Kidney (tissue), 13 donors: ENCODE measurements at regions not wholly inside any gene's neighbourhood (a gene's known extent, or its start where the extent isn't known, plus 50 kb on each side); places are given as distances from the start of the nearest gene placed in this dataset.

Experiments used
- DNase-seq, 5 donors: peaks; one replicate each; pipeline ENCODE4 v3.0.0-alpha.2; 2013 to 2020
- FAIRE-seq: peaks from 2 replicates; lab custom pipeline; 2012; peaks lifted over from hg19 to GRCh38; lab: Jason Lieb, UNC
- H3K27ac ChIP-seq, 2 donors: one replicate each; pipeline ENCODE4 v1.7.0; 2013; ENCODE audit warnings: low read depth in 2 of 2, low read length in 2 of 2, inconsistent platforms in 1 of 2
- H3K27me3 ChIP-seq: one replicate; pipeline ENCODE4 v1.7.1; 2013; ENCODE audit warnings: low read length, inconsistent platforms; ENCODE audit not compliant: control insufficient read depth, insufficient read depth
- H3K36me3 ChIP-seq, 3 donors: one replicate each; pipeline versions ENCODE4 v1.7.0 to v1.7.1; 2013; ENCODE audit warnings: low read length in 3 of 3, control low read depth in 1 of 3, inconsistent platforms in 1 of 3; ENCODE audit not compliant: insufficient read depth in 3 of 3, control insufficient read depth in 2 of 3
- H3K4me1 ChIP-seq, 3 donors: one replicate each; pipeline versions ENCODE4 v1.7.0 to v1.7.1; 2013; ENCODE audit warnings: low read length in 3 of 3, inconsistent platforms in 1 of 3, low read depth in 1 of 3; ENCODE audit not compliant: control insufficient read depth in 2 of 3, insufficient read depth in 2 of 3
- H3K4me3 ChIP-seq, 3 donors: one replicate each; pipeline versions ENCODE4 v1.7.0 to v1.8.1; 2013; ENCODE audit warnings: low read length in 3 of 3, control low read depth in 1 of 3, inconsistent platforms in 1 of 3
- H3K9ac ChIP-seq, 3 donors: one replicate each; pipeline versions ENCODE4 v1.7.0 to v1.7.1; 2013; ENCODE audit warnings: low read length in 3 of 3, control low read depth in 1 of 3, inconsistent platforms in 1 of 3
- H3K9me3 ChIP-seq, 3 donors: one replicate each; pipeline versions ENCODE4 v1.7.0 to v1.7.1; 2013; ENCODE audit warnings: low read length in 3 of 3, control low read depth in 1 of 3, inconsistent platforms in 1 of 3; ENCODE audit not compliant: control insufficient read depth in 2 of 3, insufficient read depth in 1 of 3
- intact Hi-C: fragments of 100-400 bp; cut with DNase I; formaldehyde crosslinking; loops from one replicate; pipeline ENCODE4 v1.11.1; 2022
- TF ChIP-seq, protein P1 (sequence below): IDR thresholded peaks from 3 replicates; pipeline ENCODE4 v1.5.1; 2012; ENCODE audit warnings: mild to moderate bottlenecking, moderate library complexity, borderline replicate concordance; ENCODE audit not compliant: insufficient read depth; ENCODE audit errors: extremely low read depth
- donor health status: control.
- donor health status: control.
- donor health status: control.
- donor health status: control.
- donor health status: control.
- donor health status: DM: yes; HTN: yes; CAD: no.
- donor health status: Normal renal cell carcinoma (clear cell type).

DNA sequence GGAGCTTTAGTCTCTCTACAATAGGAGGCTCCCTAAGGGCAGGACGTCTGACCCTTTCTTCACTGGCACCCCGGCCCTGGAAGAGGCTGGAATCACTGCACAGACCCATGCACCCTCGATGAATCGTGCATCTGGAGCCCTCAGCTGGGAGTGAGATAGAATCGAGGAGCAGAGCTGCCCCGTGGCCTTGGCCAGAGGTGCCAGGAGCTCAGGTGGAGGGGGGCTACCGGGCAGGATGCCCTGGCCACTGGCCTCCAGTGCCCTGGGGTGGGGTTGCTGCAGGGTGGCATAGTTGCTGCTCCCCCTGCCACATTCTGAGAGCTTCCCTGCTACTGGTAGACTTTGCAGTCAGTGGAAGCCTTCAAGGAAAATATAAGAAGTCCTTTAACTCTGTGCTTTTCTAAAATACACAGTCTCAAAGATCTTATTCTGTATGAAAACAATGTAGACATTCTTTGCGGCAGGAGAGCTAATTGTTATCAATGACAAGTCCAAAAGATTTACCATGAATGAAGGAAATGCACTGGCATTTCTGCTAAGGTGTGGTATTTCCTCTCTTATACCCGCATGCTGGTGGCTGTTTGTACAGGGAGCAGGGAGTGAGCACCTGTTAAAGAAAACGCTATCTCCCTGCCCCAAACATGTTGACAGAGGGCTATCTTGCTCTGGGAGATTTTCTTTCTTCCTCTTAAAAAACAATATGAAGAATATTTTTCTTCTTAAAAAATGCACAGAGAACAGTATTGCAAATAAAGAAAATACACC lies 122.8 kb downstream of the C6orf118 start:
- H3K36me3 ChIP-seq: no peaks in the 10 kb centered on the region
- no peak for FAIRE-seq
- no peaks in the 10 kb centered on the region for H3K4me1 ChIP-seq
- no peak overlapping the region for H3K9ac ChIP-seq
- no peak overlapping the region for H3K27ac ChIP-seq
- H3K27me3 ChIP-seq: no peaks in the 10 kb centered on the region
- H3K9me3 ChIP-seq: no peaks in the 10 kb centered on the region
- intact Hi-C loops: no loop called here
- no peak overlapping the region for H3K4me3 ChIP-seq
- DNase-seq: no peak
- TF ChIP-seq, protein P1, sequence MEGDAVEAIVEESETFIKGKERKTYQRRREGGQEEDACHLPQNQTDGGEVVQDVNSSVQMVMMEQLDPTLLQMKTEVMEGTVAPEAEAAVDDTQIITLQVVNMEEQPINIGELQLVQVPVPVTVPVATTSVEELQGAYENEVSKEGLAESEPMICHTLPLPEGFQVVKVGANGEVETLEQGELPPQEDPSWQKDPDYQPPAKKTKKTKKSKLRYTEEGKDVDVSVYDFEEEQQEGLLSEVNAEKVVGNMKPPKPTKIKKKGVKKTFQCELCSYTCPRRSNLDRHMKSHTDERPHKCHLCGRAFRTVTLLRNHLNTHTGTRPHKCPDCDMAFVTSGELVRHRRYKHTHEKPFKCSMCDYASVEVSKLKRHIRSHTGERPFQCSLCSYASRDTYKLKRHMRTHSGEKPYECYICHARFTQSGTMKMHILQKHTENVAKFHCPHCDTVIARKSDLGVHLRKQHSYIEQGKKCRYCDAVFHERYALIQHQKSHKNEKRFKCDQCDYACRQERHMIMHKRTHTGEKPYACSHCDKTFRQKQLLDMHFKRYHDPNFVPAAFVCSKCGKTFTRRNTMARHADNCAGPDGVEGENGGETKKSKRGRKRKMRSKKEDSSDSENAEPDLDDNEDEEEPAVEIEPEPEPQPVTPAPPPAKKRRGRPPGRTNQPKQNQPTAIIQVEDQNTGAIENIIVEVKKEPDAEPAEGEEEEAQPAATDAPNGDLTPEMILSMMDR: no peak

DNA sequence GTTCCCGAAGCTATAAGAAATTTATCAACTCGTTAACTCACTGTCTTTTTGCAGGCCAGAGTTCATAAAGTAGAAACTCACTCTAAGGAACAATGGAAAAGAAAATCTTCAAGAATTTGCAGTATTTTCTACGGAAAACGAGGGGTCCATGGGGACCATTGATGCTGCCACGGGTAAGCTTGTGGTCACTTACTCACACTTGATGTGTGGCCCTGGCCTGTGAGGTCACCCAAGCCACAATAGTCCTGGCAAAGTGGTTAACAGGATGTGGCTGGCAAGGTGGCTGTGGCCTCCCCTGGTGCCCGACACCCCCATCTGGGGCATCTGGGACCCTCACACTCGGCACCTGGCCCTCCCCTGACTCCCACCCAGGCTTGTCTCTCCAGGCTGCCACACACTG lies 123.4 kb downstream of the C6orf118 start:
- TF ChIP-seq, protein P1: no peak
- Histone ChIP-seq H3K36me3 (no peaks in the 10 kb centered on the region), H3K27me3 (no peaks in the 10 kb centered on the region), H3K4me3 (no peak overlapping the region), H3K9me3 (no peaks in the 10 kb centered on the region), H3K4me1 (no peaks in the 10 kb centered on the region), H3K27ac (no peak overlapping the region), H3K9ac (no peak overlapping the region)
- intact Hi-C loops: no loop called here
- DNase-seq (no peak), FAIRE-seq (no peak)

DNA sequence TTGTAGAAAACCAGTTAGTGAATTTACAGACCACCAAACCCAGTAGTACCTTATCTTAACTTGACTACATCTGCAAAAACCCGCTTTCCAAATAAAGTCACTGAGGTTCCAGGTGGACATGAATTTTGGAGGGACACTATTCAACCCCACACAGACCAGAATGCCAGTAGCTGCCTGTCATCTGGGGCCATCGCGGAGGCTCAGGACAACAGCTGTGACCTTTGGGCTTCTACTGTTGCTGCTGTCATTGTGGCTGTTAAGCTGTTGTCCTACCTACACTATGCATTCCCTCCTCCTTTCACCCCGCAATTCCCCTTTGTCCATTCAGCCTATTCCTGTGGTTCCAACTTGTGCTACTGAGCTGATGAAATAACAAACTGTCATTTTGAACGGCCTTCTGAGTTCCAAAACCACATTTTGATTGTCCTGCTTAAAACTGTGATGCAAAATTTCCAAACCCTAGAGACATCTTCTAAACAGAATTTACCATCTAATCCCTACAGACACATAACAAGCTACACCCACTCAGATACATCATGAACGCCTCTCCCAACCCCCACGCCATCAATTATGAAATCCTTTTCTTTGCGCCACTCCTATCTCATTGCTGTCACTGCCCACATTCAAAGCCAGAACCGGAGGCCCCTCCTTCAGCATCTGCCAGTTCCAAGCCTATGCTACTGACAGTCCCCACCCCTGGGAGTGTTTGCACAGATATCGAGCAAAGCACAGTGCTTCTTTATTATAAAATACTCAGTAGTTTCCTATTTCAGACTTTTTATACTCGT lies 125.0 kb downstream of the C6orf118 start:
- DNase-seq: no peak
- H3K4me1 ChIP-seq: no peaks in the 10 kb centered on the region
- no peak overlapping the region for H3K27ac ChIP-seq
- no peaks in the 10 kb centered on the region for H3K36me3 ChIP-seq
- TF ChIP-seq, protein P1: no peak
- intact Hi-C loops: no loop called here
- H3K27me3 ChIP-seq: no peaks in the 10 kb centered on the region
- no peak for FAIRE-seq
- no peaks in the 10 kb centered on the region for H3K9me3 ChIP-seq
- H3K4me3 ChIP-seq: no peak overlapping the region
- no peak overlapping the region for H3K9ac ChIP-seq
